GM23338 (cell line): ENCODE measurements at regions not wholly inside any gene's neighbourhood (a gene's known extent, or its start where the extent isn't known, plus 50 kb on each side); places are given as distances from the start of the nearest gene placed in this dataset.

Experiments used
- ATAC-seq: fragments of 200-7000 bp; cut with Tn5 transposase; 3 replicates; pipeline ENCODE4 v1.9.1; 2020
- DNase-seq: peaks from one replicate; pipeline ENCODE4 v3.0.0-alpha.2; 2015; ENCODE audit warnings: low spot score
- H2AFZ ChIP-seq: fragments of 200-600 bp; sonication (generic); 2 replicates; pipeline ENCODE4 v1.8.0; 2016; ENCODE audit warnings: antibody characterized with exemption, mild to moderate bottlenecking, moderate library complexity
- H3F3A ChIP-seq: fragments of 200-600 bp; sonication (generic); replicated peaks from 2 replicates; pipeline ENCODE4 v1.8.0; 2017; ENCODE audit warnings: antibody characterized with exemption, mixed run types, low read depth
- H3K27ac ChIP-seq: fragments of 200-600 bp; sonication (generic); 2 replicates; pipeline ENCODE4 v1.6.1; 2016; ENCODE audit warnings: low read depth
- H3K27me3 ChIP-seq: fragments of 200-600 bp; sonication (generic); 2 replicates; pipeline ENCODE4 v1.8.0; 2016; ENCODE audit warnings: mild to moderate bottlenecking, mixed run types, moderate library complexity; ENCODE audit not compliant: insufficient read depth
- H3K36me3 ChIP-seq: fragments of 200-600 bp; sonication (generic); 2 replicates; pipeline ENCODE4 v1.8.0; 2016; ENCODE audit warnings: mild to moderate bottlenecking; ENCODE audit not compliant: insufficient read depth
- H3K4me1 ChIP-seq: fragments of 200-600 bp; sonication (generic); 2 replicates; pipeline ENCODE4 v1.8.0; 2016; ENCODE audit warnings: mild to moderate bottlenecking, moderate library complexity; ENCODE audit not compliant: insufficient read depth
- H3K4me2 ChIP-seq: fragments of 200-600 bp; sonication (generic); 2 replicates; pipeline ENCODE4 v1.7.1; 2017; ENCODE audit warnings: mixed run types
- H3K4me3 ChIP-seq: fragments of 200-600 bp; sonication (generic); 2 replicates; pipeline ENCODE4 v1.6.1; 2016; ENCODE audit warnings: mixed run types
- H3K79me2 ChIP-seq: fragments of 200-600 bp; sonication (generic); replicated peaks from 2 replicates; pipeline ENCODE4 v1.8.0; 2017; ENCODE audit warnings: mild to moderate bottlenecking; ENCODE audit not compliant: insufficient read depth
- H3K9me2 ChIP-seq: fragments of 200-600 bp; sonication (generic); 2 replicates; pipeline ENCODE4 v1.8.0; 2017; ENCODE audit not compliant: insufficient read depth
- H4K20me1 ChIP-seq: fragments of 200-600 bp; sonication (generic); replicated peaks from 2 replicates; pipeline ENCODE4 v1.8.0; 2017; ENCODE audit warnings: mild to moderate bottlenecking; ENCODE audit not compliant: insufficient read depth
- H3K27ac Mint-ChIP-seq: 2 replicates; pipeline ENCODE4 v1.8.0; 2020; ENCODE audit warnings: inconsistent platforms, mild to moderate bottlenecking, moderate library complexity, mixed read lengths
- H3K27me3 Mint-ChIP-seq: 3 replicates; pipeline ENCODE4 v1.8.0; 2022; ENCODE audit warnings: low read depth, mild to moderate bottlenecking, moderate library complexity, mixed read lengths, inconsistent platforms; ENCODE audit not compliant: insufficient read depth, poor library complexity
- H3K36me3 Mint-ChIP-seq: 3 replicates; pipeline ENCODE4 v1.8.0; 2021; ENCODE audit warnings: low read depth, mild to moderate bottlenecking, inconsistent platforms, moderate library complexity, mixed read lengths
- H3K4me1 Mint-ChIP-seq: 3 replicates; pipeline ENCODE4 v1.8.0; 2020; ENCODE audit warnings: mild to moderate bottlenecking, inconsistent platforms, mixed read lengths
- H3K4me3 Mint-ChIP-seq: 3 replicates; pipeline ENCODE4 v1.8.0; 2021; ENCODE audit warnings: moderate library complexity, mild to moderate bottlenecking, inconsistent platforms, mixed read lengths
- H3K9me3 Mint-ChIP-seq: 3 replicates; pipeline ENCODE4 v1.8.0; 2020; ENCODE audit warnings: moderate library complexity, mild to moderate bottlenecking, inconsistent platforms, mixed read lengths
- CREB1 ChIP-seq: fragments of 250-450 bp; sonication (Bioruptor Pico); IDR thresholded peaks from 2 replicates; pipeline ENCODE4 v1.5.0; 2020; ENCODE audit warnings: low read depth, mild to moderate bottlenecking, moderate library complexity
- ETS1 ChIP-seq: IDR thresholded peaks from 2 replicates; pipeline ENCODE4 v1.6.1; 2016; ENCODE audit warnings: antibody characterized with exemption
- EZH2 ChIP-seq: fragments of 200-600 bp; sonication (generic); IDR thresholded peaks from one replicate; pipeline ENCODE4 v1.8.0; 2017; ENCODE audit warnings: antibody characterized with exemption, mild to moderate bottlenecking, low read depth; ENCODE audit not compliant: unreplicated experiment
- EZH2phosphoT487 ChIP-seq: fragments of 200-600 bp; sonication (generic); IDR thresholded peaks from one replicate; pipeline ENCODE4 v1.8.1; 2018; ENCODE audit warnings: antibody characterized with exemption; ENCODE audit not compliant: unreplicated experiment
- POLR2AphosphoS5 ChIP-seq: IDR thresholded peaks from 2 replicates; pipeline ENCODE4 v1.6.1; 2016; ENCODE audit warnings: antibody characterized with exemption, low read depth
- STAT1 ChIP-seq: IDR thresholded peaks from one replicate; pipeline ENCODE4 v1.6.1; 2016; ENCODE audit warnings: antibody characterized with exemption; ENCODE audit not compliant: unreplicated experiment
- ZNF114 ChIP-seq: fragments of 250-450 bp; sonication (Bioruptor Pico); IDR thresholded peaks from 2 replicates; pipeline ENCODE4 v1.5.0; 2020; ENCODE audit warnings: mild to moderate bottlenecking, moderate library complexity
- ZNF331 ChIP-seq: fragments of 250-450 bp; sonication (Bioruptor Pico); IDR thresholded peaks from 2 replicates; pipeline ENCODE4 v1.5.0; 2020; ENCODE audit warnings: low read depth, mild to moderate bottlenecking, moderate library complexity
- TF ChIP-seq, protein P1 (sequence below): fragments of 250-450 bp; sonication (Bioruptor Pico); IDR thresholded peaks from 2 replicates; pipeline ENCODE4 v1.5.0; 2020; ENCODE audit warnings: mild to moderate bottlenecking, moderate library complexity
- TF ChIP-seq, protein P2 (sequence below): IDR thresholded peaks from one replicate; pipeline ENCODE4 v1.6.1; 2018; ENCODE audit warnings: antibody characterized with exemption; ENCODE audit not compliant: unreplicated experiment

GRCh38 chr3:80142714-80143113 is 374.9 kb upstream of the ROBO1 start:
- H3K4me2 ChIP-seq, result no peak overlapping the region
- no peaks in the 10 kb centered on the region for H3F3A ChIP-seq
- Mint-ChIP-seq H3K4me3 (no peak overlapping the region), H3K9me3 (no peaks in the 10 kb centered on the region), H3K4me1 (no peaks in the 10 kb centered on the region), H3K27me3 (no peaks in the 10 kb centered on the region), H3K27ac (no peak overlapping the region), H3K36me3 (no peaks in the 10 kb centered on the region)
- ATAC-seq, result no peak
- H3K27me3 ChIP-seq, result no peaks in the 10 kb centered on the region
- H3K36me3 ChIP-seq, result no peaks in the 10 kb centered on the region
- H4K20me1 ChIP-seq, result no peaks in the 10 kb centered on the region
- H3K4me1 ChIP-seq, result no peaks in the 10 kb centered on the region
- no peak overlapping the region for H2AFZ ChIP-seq
- TF ChIP-seq CREB1 (CRISPR knock-in tag), result no peak
- TF ChIP-seq, protein P1, sequence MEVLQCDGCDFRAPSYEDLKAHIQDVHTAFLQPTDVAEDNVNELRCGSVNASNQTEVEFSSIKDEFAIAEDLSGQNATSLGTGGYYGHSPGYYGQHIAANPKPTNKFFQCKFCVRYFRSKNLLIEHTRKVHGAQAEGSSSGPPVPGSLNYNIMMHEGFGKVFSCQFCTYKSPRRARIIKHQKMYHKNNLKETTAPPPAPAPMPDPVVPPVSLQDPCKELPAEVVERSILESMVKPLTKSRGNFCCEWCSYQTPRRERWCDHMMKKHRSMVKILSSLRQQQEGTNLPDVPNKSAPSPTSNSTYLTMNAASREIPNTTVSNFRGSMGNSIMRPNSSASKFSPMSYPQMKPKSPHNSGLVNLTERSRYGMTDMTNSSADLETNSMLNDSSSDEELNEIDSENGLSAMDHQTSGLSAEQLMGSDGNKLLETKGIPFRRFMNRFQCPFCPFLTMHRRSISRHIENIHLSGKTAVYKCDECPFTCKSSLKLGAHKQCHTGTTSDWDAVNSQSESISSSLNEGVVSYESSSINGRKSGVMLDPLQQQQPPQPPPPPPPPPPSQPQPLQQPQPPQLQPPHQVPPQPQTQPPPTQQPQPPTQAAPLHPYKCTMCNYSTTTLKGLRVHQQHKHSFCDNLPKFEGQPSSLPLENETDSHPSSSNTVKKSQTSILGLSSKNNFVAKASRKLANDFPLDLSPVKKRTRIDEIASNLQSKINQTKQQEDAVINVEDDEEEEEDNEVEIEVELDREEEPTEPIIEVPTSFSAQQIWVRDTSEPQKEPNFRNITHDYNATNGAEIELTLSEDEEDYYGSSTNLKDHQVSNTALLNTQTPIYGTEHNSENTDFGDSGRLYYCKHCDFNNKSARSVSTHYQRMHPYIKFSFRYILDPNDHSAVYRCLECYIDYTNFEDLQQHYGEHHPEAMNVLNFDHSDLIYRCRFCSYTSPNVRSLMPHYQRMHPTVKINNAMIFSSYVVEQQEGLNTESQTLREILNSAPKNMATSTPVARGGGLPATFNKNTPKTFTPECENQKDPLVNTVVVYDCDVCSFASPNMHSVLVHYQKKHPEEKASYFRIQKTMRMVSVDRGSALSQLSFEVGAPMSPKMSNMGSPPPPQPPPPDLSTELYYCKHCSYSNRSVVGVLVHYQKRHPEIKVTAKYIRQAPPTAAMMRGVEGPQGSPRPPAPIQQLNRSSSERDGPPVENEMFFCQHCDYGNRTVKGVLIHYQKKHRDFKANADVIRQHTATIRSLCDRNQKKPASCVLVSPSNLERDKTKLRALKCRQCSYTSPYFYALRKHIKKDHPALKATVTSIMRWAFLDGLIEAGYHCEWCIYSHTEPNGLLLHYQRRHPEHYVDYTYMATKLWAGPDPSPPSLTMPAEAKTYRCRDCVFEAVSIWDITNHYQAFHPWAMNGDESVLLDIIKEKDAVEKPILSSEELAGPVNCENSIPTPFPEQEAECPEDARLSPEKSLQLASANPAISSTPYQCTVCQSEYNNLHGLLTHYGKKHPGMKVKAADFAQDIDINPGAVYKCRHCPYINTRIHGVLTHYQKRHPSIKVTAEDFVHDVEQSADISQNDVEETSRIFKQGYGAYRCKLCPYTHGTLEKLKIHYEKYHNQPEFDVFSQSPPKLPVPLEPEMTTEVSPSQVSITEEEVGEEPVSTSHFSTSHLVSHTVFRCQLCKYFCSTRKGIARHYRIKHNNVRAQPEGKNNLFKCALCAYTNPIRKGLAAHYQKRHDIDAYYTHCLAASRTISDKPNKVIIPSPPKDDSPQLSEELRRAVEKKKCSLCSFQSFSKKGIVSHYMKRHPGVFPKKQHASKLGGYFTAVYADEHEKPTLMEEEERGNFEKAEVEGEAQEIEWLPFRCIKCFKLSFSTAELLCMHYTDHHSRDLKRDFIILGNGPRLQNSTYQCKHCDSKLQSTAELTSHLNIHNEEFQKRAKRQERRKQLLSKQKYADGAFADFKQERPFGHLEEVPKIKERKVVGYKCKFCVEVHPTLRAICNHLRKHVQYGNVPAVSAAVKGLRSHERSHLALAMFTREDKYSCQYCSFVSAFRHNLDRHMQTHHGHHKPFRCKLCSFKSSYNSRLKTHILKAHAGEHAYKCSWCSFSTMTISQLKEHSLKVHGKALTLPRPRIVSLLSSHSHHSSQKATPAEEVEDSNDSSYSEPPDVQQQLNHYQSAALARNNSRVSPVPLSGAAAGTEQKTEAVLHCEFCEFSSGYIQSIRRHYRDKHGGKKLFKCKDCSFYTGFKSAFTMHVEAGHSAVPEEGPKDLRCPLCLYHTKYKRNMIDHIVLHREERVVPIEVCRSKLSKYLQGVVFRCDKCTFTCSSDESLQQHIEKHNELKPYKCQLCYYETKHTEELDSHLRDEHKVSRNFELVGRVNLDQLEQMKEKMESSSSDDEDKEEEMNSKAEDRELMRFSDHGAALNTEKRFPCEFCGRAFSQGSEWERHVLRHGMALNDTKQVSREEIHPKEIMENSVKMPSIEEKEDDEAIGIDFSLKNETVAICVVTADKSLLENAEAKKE, result no peak
- no peak for TF ChIP-seq ZNF114 (CRISPR knock-in tag)
- TF ChIP-seq POLR2AphosphoS5, result no peak
- TF ChIP-seq EZH2, result no peak
- TF ChIP-seq ZNF331 (CRISPR knock-in tag), result no peak
- no peak for TF ChIP-seq EZH2phosphoT487
- TF ChIP-seq, protein P2, sequence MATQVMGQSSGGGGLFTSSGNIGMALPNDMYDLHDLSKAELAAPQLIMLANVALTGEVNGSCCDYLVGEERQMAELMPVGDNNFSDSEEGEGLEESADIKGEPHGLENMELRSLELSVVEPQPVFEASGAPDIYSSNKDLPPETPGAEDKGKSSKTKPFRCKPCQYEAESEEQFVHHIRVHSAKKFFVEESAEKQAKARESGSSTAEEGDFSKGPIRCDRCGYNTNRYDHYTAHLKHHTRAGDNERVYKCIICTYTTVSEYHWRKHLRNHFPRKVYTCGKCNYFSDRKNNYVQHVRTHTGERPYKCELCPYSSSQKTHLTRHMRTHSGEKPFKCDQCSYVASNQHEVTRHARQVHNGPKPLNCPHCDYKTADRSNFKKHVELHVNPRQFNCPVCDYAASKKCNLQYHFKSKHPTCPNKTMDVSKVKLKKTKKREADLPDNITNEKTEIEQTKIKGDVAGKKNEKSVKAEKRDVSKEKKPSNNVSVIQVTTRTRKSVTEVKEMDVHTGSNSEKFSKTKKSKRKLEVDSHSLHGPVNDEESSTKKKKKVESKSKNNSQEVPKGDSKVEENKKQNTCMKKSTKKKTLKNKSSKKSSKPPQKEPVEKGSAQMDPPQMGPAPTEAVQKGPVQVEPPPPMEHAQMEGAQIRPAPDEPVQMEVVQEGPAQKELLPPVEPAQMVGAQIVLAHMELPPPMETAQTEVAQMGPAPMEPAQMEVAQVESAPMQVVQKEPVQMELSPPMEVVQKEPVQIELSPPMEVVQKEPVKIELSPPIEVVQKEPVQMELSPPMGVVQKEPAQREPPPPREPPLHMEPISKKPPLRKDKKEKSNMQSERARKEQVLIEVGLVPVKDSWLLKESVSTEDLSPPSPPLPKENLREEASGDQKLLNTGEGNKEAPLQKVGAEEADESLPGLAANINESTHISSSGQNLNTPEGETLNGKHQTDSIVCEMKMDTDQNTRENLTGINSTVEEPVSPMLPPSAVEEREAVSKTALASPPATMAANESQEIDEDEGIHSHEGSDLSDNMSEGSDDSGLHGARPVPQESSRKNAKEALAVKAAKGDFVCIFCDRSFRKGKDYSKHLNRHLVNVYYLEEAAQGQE, result no peak
- no peak for TF ChIP-seq STAT1
- TF ChIP-seq ETS1, result no peak
- H3K79me2 ChIP-seq, result no peaks in the 10 kb centered on the region
- H3K27ac ChIP-seq, result no peak overlapping the region
- no peak for DNase-seq
- no peaks in the 10 kb centered on the region for H3K9me2 ChIP-seq
- no peak overlapping the region for H3K4me3 ChIP-seq
